Heart left ventricle (tissue), 13 donors: ENCODE measurements at regions not wholly inside any gene's neighbourhood (a gene's known extent, or its start where the extent isn't known, plus 50 kb on each side); places are given as distances from the start of the nearest gene placed in this dataset.

Experiments
- CTCF ChIP-seq, 12 donors: fragments of 200-600 bp; sonication (generic) in 4 of 12; IDR thresholded peaks; one replicate each; pipeline versions ENCODE4 v1.5.0 to v1.8.0; 2018 to 2022; ENCODE audit warnings: antibody characterized with exemption in 12 of 12, mild to moderate bottlenecking in 5 of 12
- POLR2A ChIP-seq, 2 donors: fragments of 450-650 bp; IDR thresholded peaks; one replicate each; pipeline ENCODE4 v1.6.1; 2017; ENCODE audit warnings: antibody characterized with exemption in 2 of 2, mild to moderate bottlenecking in 2 of 2, moderate library complexity in 2 of 2
- donor health status: ischemic (EF 13 %, LVEDD 7.1; RV severe dilation, severe dysfunction).
- donor health status: DM: no; HTN: yes; CAD: no.
- donor health status: DM: no; HTN: no; CAD: no.
- donor health status: ischemic (EF 25% LVEDD 6.9; RV normal size, moderate dysfunction).
- donor health status: ischemic (EF 25% LVEDD 5.7; RV mildly dilated, moderate dysfunction).
- donor health status: ischemic (EF 35%, LVEDD 5.7; RV mildly dilated, moderate dysfunction).
- donor health status: nonischemic (EF 11% LVEDD 7.7; RV severe dilation, severe dysfunction).
- donor health status: DM: yes; HTN: yes; CAD: no.
- donor health status: PGD.
- donor health status: ischemic (EF 29% LVEDD 5.4; RV normal size, mild dysfunction).
- donor health status: nonischemic (EF 23%, LVEDD 6.1; RV moderate dilation, normal function).

DNA sequence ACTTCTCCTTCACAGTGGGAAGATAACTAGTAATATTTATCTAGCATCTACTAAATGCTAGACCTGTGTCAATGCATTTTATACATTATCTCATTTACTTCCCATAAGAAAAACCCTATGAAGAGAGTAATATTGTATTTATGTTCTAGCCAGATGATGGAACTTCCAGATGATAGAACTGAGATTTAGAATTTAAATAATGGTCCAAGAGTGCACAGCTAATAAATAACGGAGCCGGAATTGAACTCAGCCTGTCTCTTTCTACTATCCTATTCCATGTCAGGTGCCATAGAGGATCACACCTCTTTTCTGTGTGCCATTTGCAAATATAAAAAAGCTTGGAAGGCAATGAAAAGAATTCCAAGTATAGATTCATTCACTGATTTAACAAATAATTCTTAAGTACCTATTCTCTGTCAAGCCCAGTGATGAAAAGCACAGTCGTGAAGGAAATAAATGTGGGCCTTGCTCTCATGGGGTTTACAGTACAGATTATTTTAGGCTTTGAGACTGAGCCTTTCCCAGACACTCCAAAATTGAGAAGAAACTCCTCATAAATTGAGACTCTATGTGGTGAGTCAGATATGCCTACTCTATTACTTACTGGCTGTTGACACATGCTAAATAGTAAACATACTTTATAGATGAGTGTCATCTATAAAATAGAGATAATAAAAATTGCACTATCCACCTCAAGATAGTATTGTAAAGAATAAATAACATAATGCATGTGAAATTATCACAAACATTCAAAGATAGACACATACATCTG is 378.0 kb upstream of the PRMT6 start:
- TF ChIP-seq CTCF (IDR thresholded peaks at IDR 0.05): no peak
- TF ChIP-seq POLR2A (IDR thresholded peaks at IDR 0.05): no peak
